GM23338 (cell line): ENCODE measurements at regions not wholly inside any gene's neighbourhood (a gene's known extent, or its start where the extent isn't known, plus 50 kb on each side); places are given as distances from the start of the nearest gene placed in this dataset.
"Not testable (repeated sequence)": the region's sequence is repeated elsewhere in the genome, so short reads cannot be mapped to it uniquely, and the experiment has no call there.

Experiments used
- ATAC-seq: fragments of 200-7000 bp; cut with Tn5 transposase; 3 replicates; pipeline ENCODE4 v1.9.1; 2020
- DNase-seq: peaks from one replicate; pipeline ENCODE4 v3.0.0-alpha.2; 2015; ENCODE audit warnings: low spot score
- H2AFZ ChIP-seq: fragments of 200-600 bp; sonication (generic); 2 replicates; pipeline ENCODE4 v1.8.0; 2016; ENCODE audit warnings: antibody characterized with exemption, mild to moderate bottlenecking, moderate library complexity
- H3F3A ChIP-seq: fragments of 200-600 bp; sonication (generic); replicated peaks from 2 replicates; pipeline ENCODE4 v1.8.0; 2017; ENCODE audit warnings: antibody characterized with exemption, mixed run types, low read depth
- H3K27ac ChIP-seq: fragments of 200-600 bp; sonication (generic); 2 replicates; pipeline ENCODE4 v1.6.1; 2016; ENCODE audit warnings: low read depth
- H3K27me3 ChIP-seq: fragments of 200-600 bp; sonication (generic); 2 replicates; pipeline ENCODE4 v1.8.0; 2016; ENCODE audit warnings: mild to moderate bottlenecking, mixed run types, moderate library complexity; ENCODE audit not compliant: insufficient read depth
- H3K36me3 ChIP-seq: fragments of 200-600 bp; sonication (generic); 2 replicates; pipeline ENCODE4 v1.8.0; 2016; ENCODE audit warnings: mild to moderate bottlenecking; ENCODE audit not compliant: insufficient read depth
- H3K4me1 ChIP-seq: fragments of 200-600 bp; sonication (generic); 2 replicates; pipeline ENCODE4 v1.8.0; 2016; ENCODE audit warnings: mild to moderate bottlenecking, moderate library complexity; ENCODE audit not compliant: insufficient read depth
- H3K4me2 ChIP-seq: fragments of 200-600 bp; sonication (generic); 2 replicates; pipeline ENCODE4 v1.7.1; 2017; ENCODE audit warnings: mixed run types
- H3K4me3 ChIP-seq: fragments of 200-600 bp; sonication (generic); 2 replicates; pipeline ENCODE4 v1.6.1; 2016; ENCODE audit warnings: mixed run types
- H3K79me2 ChIP-seq: fragments of 200-600 bp; sonication (generic); replicated peaks from 2 replicates; pipeline ENCODE4 v1.8.0; 2017; ENCODE audit warnings: mild to moderate bottlenecking; ENCODE audit not compliant: insufficient read depth
- H3K9me2 ChIP-seq: fragments of 200-600 bp; sonication (generic); 2 replicates; pipeline ENCODE4 v1.8.0; 2017; ENCODE audit not compliant: insufficient read depth
- H4K20me1 ChIP-seq: fragments of 200-600 bp; sonication (generic); replicated peaks from 2 replicates; pipeline ENCODE4 v1.8.0; 2017; ENCODE audit warnings: mild to moderate bottlenecking; ENCODE audit not compliant: insufficient read depth
- H3K27ac Mint-ChIP-seq: 2 replicates; pipeline ENCODE4 v1.8.0; 2020; ENCODE audit warnings: inconsistent platforms, mild to moderate bottlenecking, moderate library complexity, mixed read lengths
- H3K27me3 Mint-ChIP-seq: 3 replicates; pipeline ENCODE4 v1.8.0; 2022; ENCODE audit warnings: low read depth, mild to moderate bottlenecking, moderate library complexity, mixed read lengths, inconsistent platforms; ENCODE audit not compliant: insufficient read depth, poor library complexity
- H3K36me3 Mint-ChIP-seq: 3 replicates; pipeline ENCODE4 v1.8.0; 2021; ENCODE audit warnings: low read depth, mild to moderate bottlenecking, inconsistent platforms, moderate library complexity, mixed read lengths
- H3K4me1 Mint-ChIP-seq: 3 replicates; pipeline ENCODE4 v1.8.0; 2020; ENCODE audit warnings: mild to moderate bottlenecking, inconsistent platforms, mixed read lengths
- H3K4me3 Mint-ChIP-seq: 3 replicates; pipeline ENCODE4 v1.8.0; 2021; ENCODE audit warnings: moderate library complexity, mild to moderate bottlenecking, inconsistent platforms, mixed read lengths
- H3K9me3 Mint-ChIP-seq: 3 replicates; pipeline ENCODE4 v1.8.0; 2020; ENCODE audit warnings: moderate library complexity, mild to moderate bottlenecking, inconsistent platforms, mixed read lengths
- CREB1 ChIP-seq: fragments of 250-450 bp; sonication (Bioruptor Pico); IDR thresholded peaks from 2 replicates; pipeline ENCODE4 v1.5.0; 2020; ENCODE audit warnings: low read depth, mild to moderate bottlenecking, moderate library complexity
- EZH2 ChIP-seq: fragments of 200-600 bp; sonication (generic); IDR thresholded peaks from one replicate; pipeline ENCODE4 v1.8.0; 2017; ENCODE audit warnings: antibody characterized with exemption, mild to moderate bottlenecking, low read depth; ENCODE audit not compliant: unreplicated experiment
- EZH2phosphoT487 ChIP-seq: fragments of 200-600 bp; sonication (generic); IDR thresholded peaks from one replicate; pipeline ENCODE4 v1.8.1; 2018; ENCODE audit warnings: antibody characterized with exemption; ENCODE audit not compliant: unreplicated experiment
- JUNB ChIP-seq: IDR thresholded peaks from one replicate; pipeline ENCODE4 v1.6.1; 2016; ENCODE audit warnings: antibody characterized with exemption; ENCODE audit not compliant: unreplicated experiment
- NANOG ChIP-seq: IDR thresholded peaks from 2 replicates; pipeline ENCODE4 v1.6.1; 2016; ENCODE audit warnings: antibody characterized with exemption, borderline replicate concordance
- POLR2AphosphoS5 ChIP-seq: IDR thresholded peaks from 2 replicates; pipeline ENCODE4 v1.6.1; 2016; ENCODE audit warnings: antibody characterized with exemption, low read depth
- STAT1 ChIP-seq: IDR thresholded peaks from one replicate; pipeline ENCODE4 v1.6.1; 2016; ENCODE audit warnings: antibody characterized with exemption; ENCODE audit not compliant: unreplicated experiment
- ZNF114 ChIP-seq: fragments of 250-450 bp; sonication (Bioruptor Pico); IDR thresholded peaks from 2 replicates; pipeline ENCODE4 v1.5.0; 2020; ENCODE audit warnings: mild to moderate bottlenecking, moderate library complexity
- ZNF331 ChIP-seq: fragments of 250-450 bp; sonication (Bioruptor Pico); IDR thresholded peaks from 2 replicates; pipeline ENCODE4 v1.5.0; 2020; ENCODE audit warnings: low read depth, mild to moderate bottlenecking, moderate library complexity
- TF ChIP-seq, protein P1 (sequence below), 2 experiments: fragments of 200-600 bp in 1 of 2; sonication (generic) in 1 of 2; conservative IDR thresholded peaks; 2 replicates each; pipeline versions ENCODE4 v1.5.1 to v1.6.1; 2016 to 2017; ENCODE audit warnings: antibody characterized with exemption in 2 of 2, low read depth in 2 of 2, mild to moderate bottlenecking in 2 of 2, moderate library complexity in 1 of 2
- TF ChIP-seq, protein P2 (sequence below): fragments of 250-450 bp; sonication (Bioruptor Pico); IDR thresholded peaks from 2 replicates; pipeline ENCODE4 v1.5.0; 2020; ENCODE audit warnings: mild to moderate bottlenecking, moderate library complexity
- TF ChIP-seq, protein P3 (sequence below): IDR thresholded peaks from one replicate; pipeline ENCODE4 v1.6.1; 2018; ENCODE audit warnings: antibody characterized with exemption; ENCODE audit not compliant: unreplicated experiment

DNA sequence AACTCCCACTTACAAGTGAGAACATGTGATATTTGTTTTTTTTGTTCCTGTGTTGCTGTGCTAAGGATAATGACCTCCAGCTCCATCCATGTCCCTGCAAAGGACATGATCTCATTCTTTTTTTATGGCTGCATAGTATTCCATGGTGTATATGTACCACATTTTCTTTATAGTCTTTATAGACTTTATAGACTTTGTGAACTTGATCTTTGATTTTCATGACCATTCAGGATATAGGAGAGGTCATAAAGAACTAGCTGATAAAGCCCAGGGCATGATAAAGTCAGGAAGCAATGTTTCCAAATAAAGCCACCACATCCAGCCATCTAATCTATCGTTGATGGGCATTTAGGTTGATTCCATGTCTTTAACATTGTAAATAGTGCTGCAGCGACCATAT, 198.5 kb upstream of the PTPRZ1 start:
- not testable (repeated sequence) for DNase-seq, H3K27ac Mint-ChIP-seq, H3K79me2 ChIP-seq, H3K36me3 Mint-ChIP-seq, H3K27me3 Mint-ChIP-seq, H3K9me3 Mint-ChIP-seq, H3K4me2 ChIP-seq, H3F3A ChIP-seq, ATAC-seq, H3K4me3 ChIP-seq, H3K4me3 Mint-ChIP-seq, H2AFZ ChIP-seq, H3K27me3 ChIP-seq, H4K20me1 ChIP-seq, H3K27ac ChIP-seq, H3K36me3 ChIP-seq, H3K9me2 ChIP-seq
- peaks cover 13% of the 10 kb centered on the region for H3K4me1 ChIP-seq
- H3K4me1 Mint-ChIP-seq = peaks cover 18% of the 10 kb centered on the region

DNA sequence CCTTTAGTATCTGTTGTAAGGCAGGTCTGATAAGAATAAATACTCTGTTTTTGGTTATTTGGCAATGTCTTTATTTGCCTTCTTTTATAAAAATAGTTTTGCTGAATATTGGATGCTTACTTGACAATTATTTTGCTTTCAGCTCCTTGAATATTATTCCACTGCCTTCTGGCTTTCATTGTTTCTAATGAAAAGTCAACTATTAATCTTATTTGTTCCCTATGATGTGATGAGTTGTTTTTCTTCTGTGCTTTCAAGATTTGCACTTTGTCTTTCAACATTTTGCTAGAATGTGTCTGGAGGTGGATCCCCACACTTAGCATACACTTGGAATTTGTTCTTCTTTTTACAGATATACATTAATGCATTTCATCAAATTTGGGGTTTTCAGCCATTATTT, 203.8 kb upstream of the PTPRZ1 start:
- no peaks in the 10 kb centered on the region for H4K20me1 ChIP-seq
- H3K4me1 ChIP-seq = no peaks in the 10 kb centered on the region
- H3K27me3 Mint-ChIP-seq = no peaks in the 10 kb centered on the region
- no peaks in the 10 kb centered on the region for H3K79me2 ChIP-seq
- H3F3A ChIP-seq = no peaks in the 10 kb centered on the region
- no peak overlapping the region for H3K4me3 Mint-ChIP-seq
- H3K9me2 ChIP-seq = no peaks in the 10 kb centered on the region
- no peak for DNase-seq
- no peak for ATAC-seq
- H3K9me3 Mint-ChIP-seq = peaks cover 10% of the 10 kb centered on the region; the same call in 2 of the 3 replicates
- H2AFZ ChIP-seq = no peak overlapping the region
- H3K27ac ChIP-seq = no peak overlapping the region
- H3K4me3 ChIP-seq = no peak overlapping the region
- peaks cover 8% of the 10 kb centered on the region; the same call in 2 of the 3 replicates for H3K36me3 Mint-ChIP-seq
- H3K4me1 Mint-ChIP-seq = peaks cover 5% of the 10 kb centered on the region
- no peaks in the 10 kb centered on the region for H3K27me3 ChIP-seq
- no peak overlapping the region for H3K4me2 ChIP-seq
- H3K27ac Mint-ChIP-seq = no peak overlapping the region
- H3K36me3 ChIP-seq = no peaks in the 10 kb centered on the region; the same call in 1 of the 2 replicates
- TF ChIP-seq NANOG (no peak), POLR2AphosphoS5 (no peak), STAT1 (no peak), ZNF331 (no peak), EZH2phosphoT487 (no peak), EZH2 (no peak), ZNF114 (CRISPR knock-in tag) (no peak), JUNB (no peak), CREB1 (CRISPR knock-in tag) (no peak)
- TF ChIP-seq, protein P1, sequence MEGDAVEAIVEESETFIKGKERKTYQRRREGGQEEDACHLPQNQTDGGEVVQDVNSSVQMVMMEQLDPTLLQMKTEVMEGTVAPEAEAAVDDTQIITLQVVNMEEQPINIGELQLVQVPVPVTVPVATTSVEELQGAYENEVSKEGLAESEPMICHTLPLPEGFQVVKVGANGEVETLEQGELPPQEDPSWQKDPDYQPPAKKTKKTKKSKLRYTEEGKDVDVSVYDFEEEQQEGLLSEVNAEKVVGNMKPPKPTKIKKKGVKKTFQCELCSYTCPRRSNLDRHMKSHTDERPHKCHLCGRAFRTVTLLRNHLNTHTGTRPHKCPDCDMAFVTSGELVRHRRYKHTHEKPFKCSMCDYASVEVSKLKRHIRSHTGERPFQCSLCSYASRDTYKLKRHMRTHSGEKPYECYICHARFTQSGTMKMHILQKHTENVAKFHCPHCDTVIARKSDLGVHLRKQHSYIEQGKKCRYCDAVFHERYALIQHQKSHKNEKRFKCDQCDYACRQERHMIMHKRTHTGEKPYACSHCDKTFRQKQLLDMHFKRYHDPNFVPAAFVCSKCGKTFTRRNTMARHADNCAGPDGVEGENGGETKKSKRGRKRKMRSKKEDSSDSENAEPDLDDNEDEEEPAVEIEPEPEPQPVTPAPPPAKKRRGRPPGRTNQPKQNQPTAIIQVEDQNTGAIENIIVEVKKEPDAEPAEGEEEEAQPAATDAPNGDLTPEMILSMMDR (conservative IDR thresholded peaks at IDR 0.05; ENCODE audit: low read depth in 2 of 2) = no peak
- TF ChIP-seq, protein P2, sequence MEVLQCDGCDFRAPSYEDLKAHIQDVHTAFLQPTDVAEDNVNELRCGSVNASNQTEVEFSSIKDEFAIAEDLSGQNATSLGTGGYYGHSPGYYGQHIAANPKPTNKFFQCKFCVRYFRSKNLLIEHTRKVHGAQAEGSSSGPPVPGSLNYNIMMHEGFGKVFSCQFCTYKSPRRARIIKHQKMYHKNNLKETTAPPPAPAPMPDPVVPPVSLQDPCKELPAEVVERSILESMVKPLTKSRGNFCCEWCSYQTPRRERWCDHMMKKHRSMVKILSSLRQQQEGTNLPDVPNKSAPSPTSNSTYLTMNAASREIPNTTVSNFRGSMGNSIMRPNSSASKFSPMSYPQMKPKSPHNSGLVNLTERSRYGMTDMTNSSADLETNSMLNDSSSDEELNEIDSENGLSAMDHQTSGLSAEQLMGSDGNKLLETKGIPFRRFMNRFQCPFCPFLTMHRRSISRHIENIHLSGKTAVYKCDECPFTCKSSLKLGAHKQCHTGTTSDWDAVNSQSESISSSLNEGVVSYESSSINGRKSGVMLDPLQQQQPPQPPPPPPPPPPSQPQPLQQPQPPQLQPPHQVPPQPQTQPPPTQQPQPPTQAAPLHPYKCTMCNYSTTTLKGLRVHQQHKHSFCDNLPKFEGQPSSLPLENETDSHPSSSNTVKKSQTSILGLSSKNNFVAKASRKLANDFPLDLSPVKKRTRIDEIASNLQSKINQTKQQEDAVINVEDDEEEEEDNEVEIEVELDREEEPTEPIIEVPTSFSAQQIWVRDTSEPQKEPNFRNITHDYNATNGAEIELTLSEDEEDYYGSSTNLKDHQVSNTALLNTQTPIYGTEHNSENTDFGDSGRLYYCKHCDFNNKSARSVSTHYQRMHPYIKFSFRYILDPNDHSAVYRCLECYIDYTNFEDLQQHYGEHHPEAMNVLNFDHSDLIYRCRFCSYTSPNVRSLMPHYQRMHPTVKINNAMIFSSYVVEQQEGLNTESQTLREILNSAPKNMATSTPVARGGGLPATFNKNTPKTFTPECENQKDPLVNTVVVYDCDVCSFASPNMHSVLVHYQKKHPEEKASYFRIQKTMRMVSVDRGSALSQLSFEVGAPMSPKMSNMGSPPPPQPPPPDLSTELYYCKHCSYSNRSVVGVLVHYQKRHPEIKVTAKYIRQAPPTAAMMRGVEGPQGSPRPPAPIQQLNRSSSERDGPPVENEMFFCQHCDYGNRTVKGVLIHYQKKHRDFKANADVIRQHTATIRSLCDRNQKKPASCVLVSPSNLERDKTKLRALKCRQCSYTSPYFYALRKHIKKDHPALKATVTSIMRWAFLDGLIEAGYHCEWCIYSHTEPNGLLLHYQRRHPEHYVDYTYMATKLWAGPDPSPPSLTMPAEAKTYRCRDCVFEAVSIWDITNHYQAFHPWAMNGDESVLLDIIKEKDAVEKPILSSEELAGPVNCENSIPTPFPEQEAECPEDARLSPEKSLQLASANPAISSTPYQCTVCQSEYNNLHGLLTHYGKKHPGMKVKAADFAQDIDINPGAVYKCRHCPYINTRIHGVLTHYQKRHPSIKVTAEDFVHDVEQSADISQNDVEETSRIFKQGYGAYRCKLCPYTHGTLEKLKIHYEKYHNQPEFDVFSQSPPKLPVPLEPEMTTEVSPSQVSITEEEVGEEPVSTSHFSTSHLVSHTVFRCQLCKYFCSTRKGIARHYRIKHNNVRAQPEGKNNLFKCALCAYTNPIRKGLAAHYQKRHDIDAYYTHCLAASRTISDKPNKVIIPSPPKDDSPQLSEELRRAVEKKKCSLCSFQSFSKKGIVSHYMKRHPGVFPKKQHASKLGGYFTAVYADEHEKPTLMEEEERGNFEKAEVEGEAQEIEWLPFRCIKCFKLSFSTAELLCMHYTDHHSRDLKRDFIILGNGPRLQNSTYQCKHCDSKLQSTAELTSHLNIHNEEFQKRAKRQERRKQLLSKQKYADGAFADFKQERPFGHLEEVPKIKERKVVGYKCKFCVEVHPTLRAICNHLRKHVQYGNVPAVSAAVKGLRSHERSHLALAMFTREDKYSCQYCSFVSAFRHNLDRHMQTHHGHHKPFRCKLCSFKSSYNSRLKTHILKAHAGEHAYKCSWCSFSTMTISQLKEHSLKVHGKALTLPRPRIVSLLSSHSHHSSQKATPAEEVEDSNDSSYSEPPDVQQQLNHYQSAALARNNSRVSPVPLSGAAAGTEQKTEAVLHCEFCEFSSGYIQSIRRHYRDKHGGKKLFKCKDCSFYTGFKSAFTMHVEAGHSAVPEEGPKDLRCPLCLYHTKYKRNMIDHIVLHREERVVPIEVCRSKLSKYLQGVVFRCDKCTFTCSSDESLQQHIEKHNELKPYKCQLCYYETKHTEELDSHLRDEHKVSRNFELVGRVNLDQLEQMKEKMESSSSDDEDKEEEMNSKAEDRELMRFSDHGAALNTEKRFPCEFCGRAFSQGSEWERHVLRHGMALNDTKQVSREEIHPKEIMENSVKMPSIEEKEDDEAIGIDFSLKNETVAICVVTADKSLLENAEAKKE = no peak
- TF ChIP-seq, protein P3, sequence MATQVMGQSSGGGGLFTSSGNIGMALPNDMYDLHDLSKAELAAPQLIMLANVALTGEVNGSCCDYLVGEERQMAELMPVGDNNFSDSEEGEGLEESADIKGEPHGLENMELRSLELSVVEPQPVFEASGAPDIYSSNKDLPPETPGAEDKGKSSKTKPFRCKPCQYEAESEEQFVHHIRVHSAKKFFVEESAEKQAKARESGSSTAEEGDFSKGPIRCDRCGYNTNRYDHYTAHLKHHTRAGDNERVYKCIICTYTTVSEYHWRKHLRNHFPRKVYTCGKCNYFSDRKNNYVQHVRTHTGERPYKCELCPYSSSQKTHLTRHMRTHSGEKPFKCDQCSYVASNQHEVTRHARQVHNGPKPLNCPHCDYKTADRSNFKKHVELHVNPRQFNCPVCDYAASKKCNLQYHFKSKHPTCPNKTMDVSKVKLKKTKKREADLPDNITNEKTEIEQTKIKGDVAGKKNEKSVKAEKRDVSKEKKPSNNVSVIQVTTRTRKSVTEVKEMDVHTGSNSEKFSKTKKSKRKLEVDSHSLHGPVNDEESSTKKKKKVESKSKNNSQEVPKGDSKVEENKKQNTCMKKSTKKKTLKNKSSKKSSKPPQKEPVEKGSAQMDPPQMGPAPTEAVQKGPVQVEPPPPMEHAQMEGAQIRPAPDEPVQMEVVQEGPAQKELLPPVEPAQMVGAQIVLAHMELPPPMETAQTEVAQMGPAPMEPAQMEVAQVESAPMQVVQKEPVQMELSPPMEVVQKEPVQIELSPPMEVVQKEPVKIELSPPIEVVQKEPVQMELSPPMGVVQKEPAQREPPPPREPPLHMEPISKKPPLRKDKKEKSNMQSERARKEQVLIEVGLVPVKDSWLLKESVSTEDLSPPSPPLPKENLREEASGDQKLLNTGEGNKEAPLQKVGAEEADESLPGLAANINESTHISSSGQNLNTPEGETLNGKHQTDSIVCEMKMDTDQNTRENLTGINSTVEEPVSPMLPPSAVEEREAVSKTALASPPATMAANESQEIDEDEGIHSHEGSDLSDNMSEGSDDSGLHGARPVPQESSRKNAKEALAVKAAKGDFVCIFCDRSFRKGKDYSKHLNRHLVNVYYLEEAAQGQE = no peak
